Keratinocyte (primary cell): ENCODE measurements at regions not wholly inside any gene's neighbourhood (a gene's known extent, or its start where the extent isn't known, plus 50 kb on each side); places are given as distances from the start of the nearest gene placed in this dataset.

Experiments
- DNase-seq: peaks from one replicate; pipeline ENCODE4 v3.0.0-alpha.2; 2011; ENCODE audit warnings: low read depth, missing footprints, low spot score
- FAIRE-seq: peaks from 2 replicates; lab custom pipeline; 2011; peaks lifted over from hg19 to GRCh38; lab: Jason Lieb, UNC
- H2AFZ ChIP-seq: 2 replicates; pipeline ENCODE4 v1.6.0; 2012; ENCODE audit warnings: low read length, control low read depth, inconsistent platforms; ENCODE audit not compliant: control insufficient read depth
- H3K27ac ChIP-seq: 2 replicates; pipeline ENCODE4 v1.5.1; 2011; ENCODE audit warnings: low read length; ENCODE audit not compliant: control insufficient read depth, insufficient read depth
- H3K27me3 ChIP-seq: 3 replicates; pipeline ENCODE4 v1.6.0; 2011; ENCODE audit warnings: low read length; ENCODE audit not compliant: control insufficient read depth, insufficient read depth; ENCODE audit errors: extremely low read depth
- H3K36me3 ChIP-seq, 2 experiments: 2 replicates in 1 of 2; 3 replicates in 1 of 2; pipeline ENCODE4 v1.5.1; 2011; ENCODE audit warnings: low read length in 2 of 2, mild to moderate bottlenecking in 1 of 2; ENCODE audit not compliant: control insufficient read depth in 2 of 2, insufficient read depth in 2 of 2; ENCODE audit errors: extremely low read depth in 1 of 2
- H3K4me1 ChIP-seq: 3 replicates; pipeline ENCODE4 v1.5.1; 2011; ENCODE audit warnings: low read length; ENCODE audit not compliant: control insufficient read depth, insufficient read depth; ENCODE audit errors: extremely low read depth
- H3K4me2 ChIP-seq: 3 replicates; pipeline ENCODE4 v1.6.0; 2011; ENCODE audit warnings: low read depth, low read length; ENCODE audit not compliant: control insufficient read depth, insufficient read depth; ENCODE audit errors: extremely low read depth
- H3K4me3 ChIP-seq, 3 experiments: fragments of 200-600 bp in 1 of 3; sonication (generic) in 1 of 3; 2 replicates in 2 of 3; 3 replicates in 1 of 3; pipeline ENCODE4 v1.5.1; 2011 to 2016; ENCODE audit warnings: low read length in 3 of 3, mild to moderate bottlenecking in 3 of 3, control low read depth in 2 of 3, inconsistent platforms in 1 of 3, low read depth in 1 of 3, mixed read lengths in 1 of 3, mixed run types in 1 of 3, moderate library complexity in 1 of 3; ENCODE audit not compliant: control insufficient read depth in 2 of 3, insufficient read depth in 2 of 3; ENCODE audit errors: extremely low read depth in 1 of 3
- H3K79me2 ChIP-seq: 2 replicates; pipeline ENCODE4 v1.6.0; 2012; ENCODE audit warnings: low read length; ENCODE audit not compliant: control insufficient read depth, insufficient read depth
- H3K9ac ChIP-seq: 3 replicates; pipeline ENCODE4 v1.6.0; 2011; ENCODE audit warnings: low read length; ENCODE audit not compliant: control insufficient read depth, insufficient read depth; ENCODE audit errors: extremely low read depth
- H3K9me1 ChIP-seq: 3 replicates; pipeline ENCODE4 v1.6.0; 2011; ENCODE audit warnings: low read length; ENCODE audit not compliant: control insufficient read depth, insufficient read depth; ENCODE audit errors: extremely low read depth
- H3K9me3 ChIP-seq: 2 replicates; pipeline ENCODE4 v1.5.1; 2012; ENCODE audit warnings: low read depth, low read length; ENCODE audit not compliant: control insufficient read depth
- H4K20me1 ChIP-seq: 3 replicates; pipeline ENCODE4 v1.6.0; 2011; ENCODE audit warnings: low read length; ENCODE audit not compliant: control insufficient read depth, insufficient read depth; ENCODE audit errors: extremely low read depth
- CTCF ChIP-seq, 3 experiments: IDR thresholded peaks in 1 of 3; conservative IDR thresholded peaks in 1 of 3; optimal IDR thresholded peaks in 1 of 3; 2 replicates in 2 of 3; 3 replicates in 1 of 3; pipeline versions ENCODE3 to v1.5.1; 2011; ENCODE audit warnings: low read length in 3 of 3, mild to moderate bottlenecking in 3 of 3, moderate library complexity in 2 of 3, control low read depth in 1 of 3, inconsistent platforms in 1 of 3; ENCODE audit not compliant: insufficient read depth in 2 of 3; ENCODE audit errors: extremely low read depth in 1 of 3
- EZH2 ChIP-seq: IDR thresholded peaks from one replicate; pipeline ENCODE4 v1.6.1; 2012; ENCODE audit warnings: inconsistent platforms, mild to moderate bottlenecking, low read length, moderate library complexity
- dilution Hi-C: fragments of 300-500 bp; cut with MboI; formaldehyde crosslinking; loops from one replicate; pipeline ENCODE4 v1.7.0; 2020; ENCODE audit warnings: low sequenced_read_pairs; ENCODE audit not compliant: extremely low pct_ligation_motif_present

- TF ChIP-seq EZH2 (no peak), CTCF (optimal IDR thresholded peaks at IDR 0.05 in 1 of 3, IDR thresholded peaks at IDR 0.05 in 1 of 3, conservative IDR thresholded peaks at IDR 0.05 in 1 of 3; ENCODE audit: extremely low read depth in 1 of 3, insufficient read depth in 2 of 3, low read length in 3 of 3) (no peak)
- Histone ChIP-seq H3K27ac (no peak overlapping the region), H4K20me1 (no peaks in the 10 kb centered on the region), H3K9me3 (no peaks in the 10 kb centered on the region), H3K9me1 (no peaks in the 10 kb centered on the region), H3K27me3 (no peaks in the 10 kb centered on the region), H3K79me2 (no peaks in the 10 kb centered on the region), H3K4me1 (no peaks in the 10 kb centered on the region), H3K36me3 (no peaks in the 10 kb centered on the region), H2AFZ (no peak overlapping the region), H3K4me2 (no peak overlapping the region), H3K9ac (no peak overlapping the region), H3K4me3 (no peak overlapping the region)
- no peak for FAIRE-seq
- DNase-seq: no peak
- dilution Hi-C loops: no loop called here
These were observed 124.2 kb upstream of the N4BP1 start for GRCh38 chr16:48734220-48734619.

- TF ChIP-seq EZH2 (no peak), CTCF (optimal IDR thresholded peaks at IDR 0.05 in 1 of 3, IDR thresholded peaks at IDR 0.05 in 1 of 3, conservative IDR thresholded peaks at IDR 0.05 in 1 of 3; ENCODE audit: extremely low read depth in 1 of 3, insufficient read depth in 2 of 3, low read length in 3 of 3) (no peak)
- dilution Hi-C loops: no loop called here
- FAIRE-seq: no peak
These were observed 94.7 kb upstream of the N4BP1 start for GRCh38 chr16:48704710-48705109.

More at GRCh38 chr16:48704710-48705109, 94.7 kb upstream of the N4BP1 start:
- Histone ChIP-seq H3K4me3 (no peak overlapping the region), H3K79me2 (no peaks in the 10 kb centered on the region), H2AFZ (no peak overlapping the region), H3K27me3 (no peaks in the 10 kb centered on the region), H3K9me3 (no peaks in the 10 kb centered on the region), H3K9me1 (no peaks in the 10 kb centered on the region), H3K9ac (no peak overlapping the region), H3K4me2 (no peak overlapping the region), H3K27ac (no peak overlapping the region), H3K4me1 (no peaks in the 10 kb centered on the region), H4K20me1 (no peaks in the 10 kb centered on the region), H3K36me3 (no peaks in the 10 kb centered on the region)
- no peak for DNase-seq
